OCI-LY7 (cell line): ENCODE measurements at regions not wholly inside any gene's neighbourhood (a gene's known extent, or its start where the extent isn't known, plus 50 kb on each side); places are given as distances from the start of the nearest gene placed in this dataset.

ENCODE experiments used
- EZH2phosphoT487 ChIP-seq: fragments of 200-600 bp; sonication (generic); IDR thresholded peaks from 2 replicates; pipeline ENCODE4 v1.6.1; 2018; ENCODE audit warnings: low read depth, borderline replicate concordance, mild to moderate bottlenecking, mixed run types, antibody characterized with exemption, low read length, moderate library complexity, mixed read lengths
- TF ChIP-seq, protein P1 (sequence below): fragments of 200-600 bp; sonication (generic); conservative IDR thresholded peaks from 2 replicates; pipeline ENCODE4 v1.5.1; 2014; ENCODE audit warnings: mild to moderate bottlenecking, antibody characterized with exemption, low read length, moderate library complexity, mixed read lengths

DNA sequence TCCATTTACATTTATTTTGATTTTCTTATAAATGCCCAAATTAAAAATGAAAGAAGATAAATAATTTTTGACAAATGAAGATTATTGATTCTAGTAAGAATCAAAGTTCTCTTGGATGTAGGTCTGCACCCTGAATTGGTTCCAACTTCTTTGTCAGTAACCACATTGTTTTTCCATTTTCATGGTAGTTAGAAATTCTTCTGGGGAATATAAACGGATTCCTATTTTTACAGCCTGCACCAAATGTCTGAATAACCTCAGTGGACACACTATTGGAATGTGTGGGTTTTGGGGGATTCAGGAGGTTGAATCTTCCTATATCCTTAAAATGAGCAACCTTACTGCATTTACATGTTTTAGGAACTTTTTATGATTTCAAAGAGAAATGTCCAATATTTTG lies 1085.3 kb upstream of the MAP3K7 start:
- TF ChIP-seq, protein P1, sequence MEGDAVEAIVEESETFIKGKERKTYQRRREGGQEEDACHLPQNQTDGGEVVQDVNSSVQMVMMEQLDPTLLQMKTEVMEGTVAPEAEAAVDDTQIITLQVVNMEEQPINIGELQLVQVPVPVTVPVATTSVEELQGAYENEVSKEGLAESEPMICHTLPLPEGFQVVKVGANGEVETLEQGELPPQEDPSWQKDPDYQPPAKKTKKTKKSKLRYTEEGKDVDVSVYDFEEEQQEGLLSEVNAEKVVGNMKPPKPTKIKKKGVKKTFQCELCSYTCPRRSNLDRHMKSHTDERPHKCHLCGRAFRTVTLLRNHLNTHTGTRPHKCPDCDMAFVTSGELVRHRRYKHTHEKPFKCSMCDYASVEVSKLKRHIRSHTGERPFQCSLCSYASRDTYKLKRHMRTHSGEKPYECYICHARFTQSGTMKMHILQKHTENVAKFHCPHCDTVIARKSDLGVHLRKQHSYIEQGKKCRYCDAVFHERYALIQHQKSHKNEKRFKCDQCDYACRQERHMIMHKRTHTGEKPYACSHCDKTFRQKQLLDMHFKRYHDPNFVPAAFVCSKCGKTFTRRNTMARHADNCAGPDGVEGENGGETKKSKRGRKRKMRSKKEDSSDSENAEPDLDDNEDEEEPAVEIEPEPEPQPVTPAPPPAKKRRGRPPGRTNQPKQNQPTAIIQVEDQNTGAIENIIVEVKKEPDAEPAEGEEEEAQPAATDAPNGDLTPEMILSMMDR = no peak
- TF ChIP-seq EZH2phosphoT487 = no peak
